Vagina (tissue), 2 donors: ENCODE measurements at regions not wholly inside any gene's neighbourhood (a gene's known extent, or its start where the extent isn't known, plus 50 kb on each side); places are given as distances from the start of the nearest gene placed in this dataset.

Experiments
- POLR2A ChIP-seq, 2 donors: fragments of 450-650 bp; IDR thresholded peaks; one replicate each; pipeline ENCODE4 v1.6.1; 2017; ENCODE audit warnings: antibody characterized with exemption in 2 of 2, mild to moderate bottlenecking in 2 of 2, moderate library complexity in 2 of 2
- TF ChIP-seq, protein P1 (sequence below), 3 experiments: fragments of 450-650 bp in 2 of 3; fragments of 200-600 bp in 1 of 3; sonication (generic) in 1 of 3; IDR thresholded peaks; one replicate each; pipeline ENCODE4 v1.5.1; 2017 to 2019; ENCODE audit warnings: antibody characterized with exemption in 3 of 3, mild to moderate bottlenecking in 2 of 3, moderate library complexity in 2 of 3

DNA sequence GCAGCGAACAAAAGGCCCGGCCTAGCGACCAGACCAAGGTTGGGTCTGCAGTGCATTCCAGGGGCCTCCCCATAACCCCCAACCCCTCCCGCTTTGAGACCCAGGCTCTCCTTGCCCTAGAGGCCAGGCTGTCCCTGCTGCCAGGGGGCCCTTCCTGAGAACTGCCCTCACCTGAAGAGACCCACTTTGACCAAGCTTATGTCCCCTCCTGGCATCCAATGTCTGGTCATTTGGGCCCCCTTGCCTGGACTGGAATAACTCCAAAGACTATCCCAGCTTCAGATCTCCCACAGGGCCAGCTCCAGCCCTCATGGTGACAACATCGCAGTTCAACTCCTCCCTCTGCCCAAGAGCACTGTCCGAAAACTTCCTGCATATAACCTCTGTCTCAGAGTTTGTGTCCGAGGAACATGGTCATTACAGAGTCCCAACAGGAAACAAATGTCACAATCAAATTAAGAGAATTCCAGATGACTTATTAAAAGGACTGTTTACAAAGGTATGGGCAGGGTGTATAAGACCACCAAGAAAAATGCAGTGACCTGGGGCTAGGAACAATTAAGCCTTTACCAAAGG, 125.0 kb downstream of the BANF2 start:
- TF ChIP-seq, protein P1, sequence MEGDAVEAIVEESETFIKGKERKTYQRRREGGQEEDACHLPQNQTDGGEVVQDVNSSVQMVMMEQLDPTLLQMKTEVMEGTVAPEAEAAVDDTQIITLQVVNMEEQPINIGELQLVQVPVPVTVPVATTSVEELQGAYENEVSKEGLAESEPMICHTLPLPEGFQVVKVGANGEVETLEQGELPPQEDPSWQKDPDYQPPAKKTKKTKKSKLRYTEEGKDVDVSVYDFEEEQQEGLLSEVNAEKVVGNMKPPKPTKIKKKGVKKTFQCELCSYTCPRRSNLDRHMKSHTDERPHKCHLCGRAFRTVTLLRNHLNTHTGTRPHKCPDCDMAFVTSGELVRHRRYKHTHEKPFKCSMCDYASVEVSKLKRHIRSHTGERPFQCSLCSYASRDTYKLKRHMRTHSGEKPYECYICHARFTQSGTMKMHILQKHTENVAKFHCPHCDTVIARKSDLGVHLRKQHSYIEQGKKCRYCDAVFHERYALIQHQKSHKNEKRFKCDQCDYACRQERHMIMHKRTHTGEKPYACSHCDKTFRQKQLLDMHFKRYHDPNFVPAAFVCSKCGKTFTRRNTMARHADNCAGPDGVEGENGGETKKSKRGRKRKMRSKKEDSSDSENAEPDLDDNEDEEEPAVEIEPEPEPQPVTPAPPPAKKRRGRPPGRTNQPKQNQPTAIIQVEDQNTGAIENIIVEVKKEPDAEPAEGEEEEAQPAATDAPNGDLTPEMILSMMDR (IDR thresholded peaks at IDR 0.05) = no peak
- TF ChIP-seq POLR2A (IDR thresholded peaks at IDR 0.05) = no peak
